HCT116 (cell line): ENCODE measurements at regions not wholly inside any gene's neighbourhood (a gene's known extent, or its start where the extent isn't known, plus 50 kb on each side); places are given as distances from the start of the nearest gene placed in this dataset.

Experiments used
- ATAC-seq: fragments of 200-7000 bp; cut with Tn5 transposase; 2 replicates; pipeline ENCODE4 v1.9.1; 2020; ENCODE audit warnings: mild to moderate bottlenecking, moderate library complexity
- BruUV-seq: library from RNA; stranded (reverse); fragments of 400-500 nt; replicated peaks from 2 replicates; lab custom pipeline; 2021; lab: Mats Ljungman, UMichigan
- CTCF ChIA-PET: fragments of 300-600 bp; sonication (Branson Sonifier 250); formaldehyde crosslinking; loops from one replicate; lab custom pipeline; 2021; ENCODE audit warnings: antibody characterized with exemption; lab: Charles Lee
- POLR2A ChIA-PET: fragments of 300-600, 350-600 bp; sonication (Branson Sonifier 250); formaldehyde crosslinking; loops from one replicate; lab custom pipeline; 2021; ENCODE audit warnings: antibody characterized with exemption; lab: Charles Lee
- RAD21 ChIA-PET, 2 experiments: fragments of 300-600 bp; sonication (Branson Sonifier 250); formaldehyde crosslinking; loops; one replicate each; lab custom pipeline; 2023; ENCODE audit warnings: low total read pairs in 2 of 2; ENCODE audit not compliant: uncharacterized antibody in 2 of 2, unreplicated experiment in 2 of 2, low non-redundant PET in 1 of 2; lab: Charles Lee
- DNase-seq: peaks from one replicate; pipeline ENCODE4 v3.0.0-alpha.2; 2010; ENCODE audit warnings: low read depth, low spot score
- H2AFZ ChIP-seq: fragments of 200-600 bp; shearing (Covaris generic), sonication (generic); 2 replicates; pipeline ENCODE4 v1.6.1; 2017; ENCODE audit warnings: low read depth, mixed run types, mixed read lengths, antibody characterized with exemption, low read length; ENCODE audit not compliant: poor library complexity, severe bottlenecking
- H3K27ac ChIP-seq: 2 replicates; pipeline ENCODE4 v1.5.1; 2012; ENCODE audit warnings: low read depth, low read length
- H3K27me3 ChIP-seq: fragments of 200-600 bp; sonication (generic); 2 replicates; pipeline ENCODE4 v1.6.1; 2016; ENCODE audit warnings: mixed run types, low read length, mixed read lengths; ENCODE audit not compliant: insufficient read depth
- H3K36me3 ChIP-seq, 2 experiments: fragments of 200-500 bp in 1 of 2; fragments of 200-600 bp in 1 of 2; sonication (Bioruptor generic) in 1 of 2; sonication (generic) in 1 of 2; 2 replicates each; pipeline versions ENCODE4 v1.5.1 to v1.6.1; 2014 to 2016; ENCODE audit warnings: low read length in 2 of 2, inconsistent platforms in 1 of 2, mixed read lengths in 1 of 2, mixed run types in 1 of 2; ENCODE audit not compliant: insufficient read depth in 2 of 2, control insufficient read depth in 1 of 2
- H3K4me1 ChIP-seq, 2 experiments: fragments of 200-600 bp in 1 of 2; sonication (generic) in 1 of 2; 2 replicates each; pipeline versions ENCODE4 v1.5.1 to v1.6.1; 2012 to 2017; ENCODE audit warnings: low read length in 2 of 2, inconsistent platforms in 1 of 2, mild to moderate bottlenecking in 1 of 2, mixed read lengths in 1 of 2, mixed run types in 1 of 2, moderate library complexity in 1 of 2; ENCODE audit not compliant: insufficient read depth in 2 of 2, control insufficient read depth in 1 of 2
- H3K4me2 ChIP-seq: fragments of 200-600 bp; sonication (generic); 2 replicates; pipeline ENCODE4 v1.6.1; 2017; ENCODE audit warnings: mixed run types, low read length, mixed read lengths
- H3K4me3 ChIP-seq, 2 experiments: fragments of 200-600 bp in 1 of 2; sonication (generic) in 1 of 2; replicated peaks in 1 of 2; 2 replicates each; pipeline ENCODE4 v1.5.1; 2011 to 2016; ENCODE audit warnings: low read length in 2 of 2, control low read depth in 1 of 2, low read depth in 1 of 2, mild to moderate bottlenecking in 1 of 2, mixed read lengths in 1 of 2, mixed run types in 1 of 2
- H3K79me2 ChIP-seq: fragments of 200-600 bp; sonication (generic); 2 replicates; pipeline ENCODE4 v1.6.1; 2017; ENCODE audit warnings: mild to moderate bottlenecking, mixed run types, low read length, moderate library complexity, mixed read lengths; ENCODE audit not compliant: insufficient read depth
- H3K9ac ChIP-seq: fragments of 200-600 bp; sonication (generic); 2 replicates; pipeline ENCODE4 v1.6.1; 2016; ENCODE audit warnings: low read length, mixed read lengths
- H3K9me2 ChIP-seq: fragments of 200-600 bp; sonication (generic), shearing (Covaris generic); 2 replicates; pipeline ENCODE4 v1.6.1; 2017; ENCODE audit warnings: mixed run types, mild to moderate bottlenecking, moderate library complexity; ENCODE audit not compliant: insufficient read depth
- H3K9me3 ChIP-seq, 2 experiments: fragments of 200-500 bp in 1 of 2; fragments of 200-600 bp in 1 of 2; sonication (Bioruptor generic) in 1 of 2; sonication (generic) in 1 of 2; 2 replicates each; pipeline ENCODE4 v1.6.1; 2014 to 2017; ENCODE audit warnings: low read length in 2 of 2, mixed read lengths in 2 of 2, inconsistent platforms in 1 of 2, low read depth in 1 of 2, mild to moderate bottlenecking in 1 of 2, mixed run types in 1 of 2, moderate library complexity in 1 of 2; ENCODE audit not compliant: control insufficient read depth in 1 of 2, insufficient read depth in 1 of 2
- H4K20me1 ChIP-seq: fragments of 200-600 bp; sonication (generic), shearing (Covaris generic); 2 replicates; pipeline ENCODE4 v1.6.1; 2017; ENCODE audit warnings: mixed run types, mild to moderate bottlenecking, moderate library complexity; ENCODE audit not compliant: insufficient read depth
- CBX3 ChIP-seq: IDR thresholded peaks from 2 replicates; pipeline ENCODE4 v1.6.1; 2012; ENCODE audit warnings: low read depth
- CTCF ChIP-seq, 3 experiments: fragments of 200-600 bp in 1 of 3; sonication (generic) in 1 of 3; IDR thresholded peaks in 2 of 3; conservative IDR thresholded peaks in 1 of 3; 2 replicates each; pipeline ENCODE4 v1.5.1; 2012 to 2017; ENCODE audit warnings: low read depth in 2 of 3, low read length in 2 of 3, antibody characterized with exemption in 1 of 3, borderline replicate concordance in 1 of 3, control low read depth in 1 of 3, mild to moderate bottlenecking in 1 of 3, mixed read lengths in 1 of 3, mixed run types in 1 of 3, moderate library complexity in 1 of 3; ENCODE audit not compliant: insufficient read depth in 1 of 3
- EGR1 ChIP-seq: IDR thresholded peaks from 2 replicates; pipeline ENCODE4 v1.6.1; 2012; ENCODE audit warnings: low read depth
- ELF1 ChIP-seq: IDR thresholded peaks from 2 replicates; pipeline ENCODE4 v1.6.1; 2012; ENCODE audit warnings: low read depth, borderline replicate concordance
- POLR2AphosphoS5 ChIP-seq: IDR thresholded peaks from 2 replicates; pipeline ENCODE4 v1.6.1; 2011; ENCODE audit warnings: mild to moderate bottlenecking, low read depth, low read length, moderate library complexity
- SRF ChIP-seq: IDR thresholded peaks from 2 replicates; pipeline ENCODE4 v1.6.1; 2012; ENCODE audit warnings: low read depth
- intact Hi-C: fragments of 100-400 bp; cut with micrococcal nuclease; formaldehyde crosslinking; loops from 2 replicates; pipeline ENCODE4 v1.10.0; 2022

- RAD21 ChIA-PET, result no interaction called here
- Histone ChIP-seq H3K27ac (no peak overlapping the region), H3K9ac (no peak overlapping the region), H3K4me1 (no peaks in the 10 kb centered on the region), H3K27me3 (no peaks in the 10 kb centered on the region), H3K4me3 (no peak overlapping the region), H3K36me3 (no peaks in the 10 kb centered on the region), H3K9me3 (peaks cover 3 to 22% of the 10 kb centered on the region in 2 experiments; a peak in 2 of 4 replicates), H4K20me1 (no peaks in the 10 kb centered on the region), H3K79me2 (no peaks in the 10 kb centered on the region), H3K9me2 (no peaks in the 10 kb centered on the region), H3K4me2 (no peak overlapping the region), H2AFZ (no peak overlapping the region)
- BruUV-seq, result no TSS peak
- no peak for TF ChIP-seq POLR2AphosphoS5
- CTCF ChIA-PET, result no interaction called here
- ATAC-seq (no peak), DNase-seq (no peak)
- POLR2A ChIA-PET, result no interaction called here
- intact Hi-C loops, result no loop called here
Observed at GRCh38 chr12:128178966-128179365, 88.0 kb upstream of the TMEM132C start.

GRCh38 chr12:128180166-128180565, 86.8 kb upstream of the TMEM132C start:
- no peak overlapping the region for H3K4me2 ChIP-seq
- H3K9ac ChIP-seq, result no peak overlapping the region
- no peak overlapping the region for H3K4me3 ChIP-seq
- no peaks in the 10 kb centered on the region for H3K4me1 ChIP-seq
- H3K27ac ChIP-seq, result no peak overlapping the region
- TF ChIP-seq EGR1 (no peak), CBX3 (no peak), ELF1 (no peak), SRF (no peak), CTCF (IDR thresholded peaks at IDR 0.05 in 2 of 3, conservative IDR thresholded peaks at IDR 0.05 in 1 of 3; ENCODE audit: borderline replicate concordance in 1 of 3, insufficient read depth in 1 of 3, low read depth in 2 of 3, low read length in 2 of 3) (no peak)
- H3K9me2 ChIP-seq, result no peaks in the 10 kb centered on the region
- ATAC-seq (no peak), DNase-seq (no peak)
- intact Hi-C loops, result no loop called here
- peaks cover 3 to 19% of the 10 kb centered on the region in 2 experiments; a peak in 2 of 4 replicates for H3K9me3 ChIP-seq
- BruUV-seq, result no TSS peak
- ChIA-PET POLR2A (no interaction called here), RAD21 (no interaction called here), CTCF (no interaction called here)
- no peaks in the 10 kb centered on the region for H3K36me3 ChIP-seq
- H4K20me1 ChIP-seq, result no peaks in the 10 kb centered on the region
- no peaks in the 10 kb centered on the region for H3K27me3 ChIP-seq
- no peak overlapping the region for H2AFZ ChIP-seq
- H3K79me2 ChIP-seq, result no peaks in the 10 kb centered on the region
